DND-41 (cell line): ENCODE measurements at regions not wholly inside any gene's neighbourhood (a gene's known extent, or its start where the extent isn't known, plus 50 kb on each side); places are given as distances from the start of the nearest gene placed in this dataset.

Experiments
- ATAC-seq: fragments of 200-7000 bp; cut with Tn5 transposase; 3 replicates; pipeline ENCODE4 v1.9.1; 2021; ENCODE audit warnings: low read depth; ENCODE audit not compliant: insufficient read depth
- DNase-seq: peaks from one replicate; pipeline ENCODE4 v3.0.0-alpha.2; 2020
- H2AFZ ChIP-seq: 2 replicates; pipeline ENCODE4 v1.6.0; 2012; ENCODE audit warnings: low read depth, low read length
- H3K27ac ChIP-seq: 2 replicates; pipeline ENCODE4 v1.5.1; 2012; ENCODE audit warnings: low read length, inconsistent platforms
- H3K27me3 ChIP-seq: fragments of 200-600 bp; sonication (generic); 2 replicates; pipeline ENCODE4 v1.6.0; 2012; ENCODE audit warnings: low read length, mild to moderate bottlenecking, inconsistent platforms; ENCODE audit not compliant: insufficient read depth, poor library complexity
- H3K36me3 ChIP-seq: 2 replicates; pipeline ENCODE4 v1.5.1; 2012; ENCODE audit warnings: low read length, inconsistent platforms; ENCODE audit not compliant: insufficient read depth
- H3K4me1 ChIP-seq: 2 replicates; pipeline ENCODE4 v1.5.1; 2012; ENCODE audit warnings: mild to moderate bottlenecking, low read length; ENCODE audit not compliant: insufficient read depth
- H3K4me2 ChIP-seq: 2 replicates; pipeline ENCODE4 v1.6.0; 2012; ENCODE audit warnings: mild to moderate bottlenecking, moderate library complexity, low read length, inconsistent platforms; ENCODE audit not compliant: insufficient read depth
- H3K4me3 ChIP-seq, 2 experiments: fragments of 200-600 bp in 1 of 2; shearing (Covaris generic) in 1 of 2; 2 replicates each; pipeline ENCODE4 v1.5.1; 2012 to 2016; ENCODE audit warnings: inconsistent platforms in 2 of 2, low read length in 2 of 2, mild to moderate bottlenecking in 2 of 2, low read depth in 1 of 2, moderate library complexity in 1 of 2
- H3K79me2 ChIP-seq: 2 replicates; pipeline ENCODE4 v1.6.0; 2012; ENCODE audit warnings: low read length, inconsistent platforms; ENCODE audit not compliant: insufficient read depth
- H3K9ac ChIP-seq: 2 replicates; pipeline ENCODE4 v1.6.0; 2012; ENCODE audit warnings: low read depth, mild to moderate bottlenecking, inconsistent platforms, low read length, moderate library complexity
- H3K9me3 ChIP-seq: 2 replicates; pipeline ENCODE4 v1.5.1; 2012; ENCODE audit warnings: low read length, moderate library complexity, mild to moderate bottlenecking, inconsistent platforms; ENCODE audit not compliant: insufficient read depth, severe bottlenecking
- H4K20me1 ChIP-seq: 2 replicates; pipeline ENCODE4 v1.6.0; 2012; ENCODE audit warnings: low read length; ENCODE audit not compliant: insufficient read depth
- CTCF ChIP-seq: IDR thresholded peaks from 2 replicates; pipeline ENCODE4 v1.5.1; 2012; ENCODE audit warnings: borderline replicate concordance, low read length, moderate library complexity, mild to moderate bottlenecking; ENCODE audit not compliant: poor library complexity, severe bottlenecking; ENCODE audit errors: extremely low read depth
- EZH2 ChIP-seq: IDR thresholded peaks from 3 replicates; pipeline ENCODE4 v1.6.1; 2012; ENCODE audit warnings: borderline replicate concordance, low read depth, mild to moderate bottlenecking, moderate library complexity, low read length, inconsistent platforms; ENCODE audit not compliant: severe bottlenecking

DNA sequence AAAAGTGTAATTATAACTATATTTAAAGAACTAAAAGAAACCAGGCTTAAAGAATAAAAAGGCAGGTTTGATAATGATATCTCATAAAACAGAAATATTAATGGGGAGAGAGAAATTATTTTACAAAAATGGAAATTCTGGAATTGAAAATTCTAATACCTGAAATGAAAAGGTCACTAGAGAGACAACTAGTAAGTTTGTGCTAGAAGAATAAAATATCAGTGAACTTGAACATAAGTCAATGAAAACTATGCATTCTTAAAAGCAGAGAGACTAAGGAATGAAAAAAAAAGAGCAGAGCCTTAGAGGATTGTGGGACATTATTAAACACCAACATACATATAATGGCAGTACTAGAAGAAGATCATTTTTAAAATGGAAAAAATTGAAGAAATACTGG is 1475.0 kb upstream of the ZEB2 start:
- no peaks in the 10 kb centered on the region for H4K20me1 ChIP-seq
- no peak overlapping the region for H3K27ac ChIP-seq
- DNase-seq (no peak), ATAC-seq (no peak)
- no peak overlapping the region for H2AFZ ChIP-seq
- H3K4me1 ChIP-seq = no peaks in the 10 kb centered on the region
- H3K4me2 ChIP-seq = no peak overlapping the region
- H3K27me3 ChIP-seq = no peaks in the 10 kb centered on the region
- H3K79me2 ChIP-seq = no peaks in the 10 kb centered on the region
- no peak overlapping the region for H3K4me3 ChIP-seq
- TF ChIP-seq EZH2 (no peak), CTCF (no peak)
- no peak overlapping the region for H3K9ac ChIP-seq
- no peaks in the 10 kb centered on the region for H3K9me3 ChIP-seq
- no peaks in the 10 kb centered on the region for H3K36me3 ChIP-seq

DNA sequence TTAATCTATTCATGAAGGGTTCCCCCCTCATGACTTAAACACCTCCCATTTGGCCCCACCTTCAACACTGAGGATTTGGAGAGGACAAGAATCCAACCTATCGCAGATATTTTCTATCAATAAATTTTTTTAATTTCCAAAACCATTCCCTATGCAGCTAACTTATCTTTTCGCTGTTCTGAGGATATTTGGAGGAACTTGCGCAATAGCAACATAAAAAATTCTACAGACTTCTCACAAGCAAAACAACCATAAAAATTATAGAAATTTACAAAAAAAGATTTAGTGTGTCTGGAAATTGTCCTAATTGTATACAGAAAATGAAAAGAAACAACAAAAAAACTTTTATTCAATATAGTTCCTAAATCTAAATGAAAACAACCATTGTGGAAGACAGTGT is 1472.7 kb upstream of the ZEB2 start:
- Histone ChIP-seq H3K4me3 (no peak overlapping the region), H2AFZ (no peak overlapping the region), H3K9ac (no peak overlapping the region), H4K20me1 (no peaks in the 10 kb centered on the region), H3K9me3 (no peaks in the 10 kb centered on the region), H3K36me3 (no peaks in the 10 kb centered on the region), H3K4me2 (no peak overlapping the region), H3K4me1 (no peaks in the 10 kb centered on the region), H3K79me2 (no peaks in the 10 kb centered on the region), H3K27me3 (no peaks in the 10 kb centered on the region), H3K27ac (no peak overlapping the region)
- ATAC-seq = no peak
- no peak for DNase-seq
- TF ChIP-seq CTCF = no peak
- TF ChIP-seq EZH2 = no peak

DNA sequence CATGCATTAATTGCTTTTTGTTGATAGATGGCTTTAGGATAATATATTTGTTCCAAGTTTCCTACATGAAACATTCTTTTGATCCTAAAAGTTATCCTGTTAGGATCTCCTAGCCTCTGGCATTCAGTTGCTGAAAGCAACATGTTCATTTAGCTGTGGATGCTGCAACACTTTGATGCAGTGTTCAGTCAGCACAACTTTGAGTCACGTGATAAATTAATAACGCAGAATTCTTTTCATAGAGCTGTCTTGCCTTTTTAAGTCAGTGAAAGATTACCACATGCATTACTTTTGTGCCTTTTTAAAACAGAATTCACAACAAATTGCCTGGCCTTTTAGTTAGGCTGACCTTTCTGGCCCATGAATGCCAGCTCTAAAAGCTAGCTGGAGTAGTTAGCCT is 1467.9 kb upstream of the ZEB2 start:
- TF ChIP-seq EZH2 (no peak), CTCF (no peak)
- DNase-seq (no peak), ATAC-seq (no peak)
- H3K4me1 ChIP-seq = no peaks in the 10 kb centered on the region
- no peaks in the 10 kb centered on the region for H4K20me1 ChIP-seq
- H3K4me2 ChIP-seq = no peak overlapping the region
- H2AFZ ChIP-seq = no peak overlapping the region
- H3K4me3 ChIP-seq = no peak overlapping the region
- H3K36me3 ChIP-seq = no peaks in the 10 kb centered on the region
- H3K27me3 ChIP-seq = no peaks in the 10 kb centered on the region
- H3K9ac ChIP-seq = no peak overlapping the region
- no peaks in the 10 kb centered on the region for H3K9me3 ChIP-seq
- H3K27ac ChIP-seq = no peak overlapping the region
- no peaks in the 10 kb centered on the region for H3K79me2 ChIP-seq

GRCh38 chr2:145985517-145985916 is 1465.6 kb upstream of the ZEB2 start:
- TF ChIP-seq CTCF (no peak), EZH2 (no peak)
- Histone ChIP-seq H4K20me1 (no peaks in the 10 kb centered on the region), H3K4me3 (no peak overlapping the region), H2AFZ (no peak overlapping the region), H3K9ac (no peak overlapping the region), H3K27ac (no peak overlapping the region), H3K36me3 (no peaks in the 10 kb centered on the region), H3K4me2 (no peak overlapping the region), H3K9me3 (no peaks in the 10 kb centered on the region), H3K79me2 (no peaks in the 10 kb centered on the region), H3K4me1 (no peaks in the 10 kb centered on the region), H3K27me3 (no peaks in the 10 kb centered on the region)
- ATAC-seq (no peak), DNase-seq (no peak)
